Activated T-helper 1 cell treated with anti-CD3 and anti-CD28 coated beads, Interleukin-12 subunit alpha, Interleukin-12 subunit beta, Interleukin-2, Interleukin-4 antibody, amounts not matched to agents 30 ng/mL and 10 ng/mL and 1 ng/mL, durations not matched to agents 14 hours and 24 hours and 36 hours (primary cell): ENCODE measurements at regions not wholly inside any gene's neighbourhood (a gene's known extent, or its start where the extent isn't known, plus 50 kb on each side); places are given as distances from the start of the nearest gene placed in this dataset.
"Not testable (repeated sequence)": the region's sequence is repeated elsewhere in the genome, so short reads cannot be mapped to it uniquely, and the experiment has no call there.

Source experiments
- DNase-seq: peaks from one replicate; pipeline ENCODE4 v3.0.0; 2021; ENCODE audit warnings: low spot score
- H3K27ac Mint-ChIP-seq: one replicate; pipeline ENCODE4 v1.8.0; 2021; ENCODE audit warnings: mild to moderate bottlenecking, mixed read lengths
- H3K27me3 Mint-ChIP-seq: one replicate; pipeline ENCODE4 v1.8.0; 2022; ENCODE audit warnings: mild to moderate bottlenecking, moderate library complexity, mixed read lengths; ENCODE audit not compliant: insufficient read depth
- H3K36me3 Mint-ChIP-seq: one replicate; pipeline ENCODE4 v1.8.0; 2021; ENCODE audit warnings: low read depth, mixed read lengths
- H3K4me1 Mint-ChIP-seq: one replicate; pipeline ENCODE4 v1.8.0; 2021; ENCODE audit warnings: low read depth, mixed read lengths
- H3K4me3 Mint-ChIP-seq: one replicate; pipeline ENCODE4 v1.8.0; 2021; ENCODE audit warnings: mild to moderate bottlenecking, moderate library complexity, mixed read lengths
- H3K9me3 Mint-ChIP-seq: one replicate; pipeline ENCODE4 v1.8.0; 2021; ENCODE audit warnings: mixed read lengths
- intact Hi-C: fragments of 100-400 bp; cut with micrococcal nuclease; formaldehyde crosslinking; loops from one replicate; pipeline ENCODE4 v1.15.1; 2024

DNA sequence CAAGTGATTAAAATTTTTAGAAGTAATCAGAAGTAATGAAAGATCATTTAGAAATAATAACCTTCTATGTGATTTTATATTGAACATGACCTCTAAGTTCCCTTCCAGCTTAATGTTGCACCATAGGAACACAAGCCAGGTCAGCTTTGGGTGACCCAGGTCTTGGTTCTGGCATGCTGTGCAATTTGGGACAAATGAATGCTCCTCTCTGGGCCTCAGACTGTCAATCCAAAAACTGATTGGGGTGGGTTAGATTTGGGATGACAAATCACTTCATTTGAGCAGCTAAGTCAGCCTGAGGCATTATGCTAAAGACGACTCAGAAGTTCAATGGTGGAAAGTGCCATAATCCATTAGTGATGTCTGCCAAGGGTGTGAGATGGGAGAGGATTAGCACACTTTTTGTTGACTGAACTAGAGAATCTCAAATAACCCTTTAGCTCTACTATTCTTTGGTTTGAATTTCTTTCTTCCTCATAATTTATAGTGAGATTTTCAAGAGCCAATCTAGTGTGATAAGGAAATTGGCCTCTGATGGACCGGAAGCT is 60.7 kb upstream of the BOD1 start:
- no peak for DNase-seq
- H3K9me3 Mint-ChIP-seq: peaks cover 6% of the 10 kb centered on the region
- H3K27me3 Mint-ChIP-seq: peaks cover 4% of the 10 kb centered on the region
- no peaks in the 10 kb centered on the region for H3K36me3 Mint-ChIP-seq
- intact Hi-C loops: no loop called here
- H3K27ac Mint-ChIP-seq: no peak overlapping the region
- no peak overlapping the region for H3K4me3 Mint-ChIP-seq
- H3K4me1 Mint-ChIP-seq: no peaks in the 10 kb centered on the region

DNA sequence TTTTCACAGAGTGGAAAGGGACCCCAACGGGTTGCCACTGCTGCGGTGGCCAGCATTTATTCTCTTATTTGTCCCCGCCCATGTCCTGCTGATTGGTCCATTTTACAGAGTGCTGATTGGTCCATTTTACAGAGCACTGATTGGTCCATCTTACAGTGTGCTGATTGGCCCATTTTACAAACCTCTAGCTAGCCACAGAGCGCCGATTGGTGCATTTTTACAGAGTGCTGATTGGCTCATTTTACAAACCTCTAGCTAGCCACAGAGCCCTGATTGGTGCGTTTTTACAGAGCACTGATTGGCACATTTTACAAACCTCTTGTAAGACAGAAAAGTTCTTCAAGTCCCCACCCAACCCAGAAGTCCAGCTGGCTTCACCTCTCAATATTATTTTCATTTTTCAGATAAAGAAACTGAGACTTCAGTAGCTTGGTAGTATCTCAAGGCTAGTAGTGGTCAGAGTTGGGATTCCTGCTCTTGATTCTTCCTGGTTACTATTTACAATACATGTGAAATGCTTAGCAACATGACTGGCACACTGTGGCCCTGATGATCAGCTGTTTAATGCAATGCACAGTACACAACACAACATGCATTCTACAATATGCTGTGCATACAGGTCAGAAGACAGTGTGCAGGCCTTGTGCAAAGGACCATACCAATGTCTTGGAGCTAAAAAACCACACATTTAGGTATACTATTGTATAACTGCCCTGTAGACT is 63.6 kb upstream of the BOD1 start:
- peaks cover 6% of the 10 kb centered on the region for H3K9me3 Mint-ChIP-seq
- intact Hi-C loops: no loop called here
- no peak for DNase-seq
- no peak overlapping the region for H3K27ac Mint-ChIP-seq
- H3K4me1 Mint-ChIP-seq: no peaks in the 10 kb centered on the region
- no peaks in the 10 kb centered on the region for H3K36me3 Mint-ChIP-seq
- H3K27me3 Mint-ChIP-seq: peaks cover 4% of the 10 kb centered on the region
- H3K4me3 Mint-ChIP-seq: no peak overlapping the region

GRCh38 chr5:173680660-173681242 is 64.3 kb upstream of the BOD1 start:
- Mint-ChIP-seq H3K27me3 (peaks cover 4% of the 10 kb centered on the region), H3K36me3 (no peaks in the 10 kb centered on the region), H3K9me3 (peaks cover 6% of the 10 kb centered on the region), H3K4me1 (no peaks in the 10 kb centered on the region), H3K4me3 (no peak overlapping the region), H3K27ac (no peak overlapping the region)
- no peak for DNase-seq
- intact Hi-C loops: no loop called here

GRCh38 chr5:173682313-173682712 is 65.9 kb upstream of the BOD1 start:
- H3K27ac Mint-ChIP-seq: no peak overlapping the region
- no peak overlapping the region for H3K4me3 Mint-ChIP-seq
- H3K4me1 Mint-ChIP-seq: no peaks in the 10 kb centered on the region
- no peaks in the 10 kb centered on the region for H3K36me3 Mint-ChIP-seq
- DNase-seq: no peak
- no peaks in the 10 kb centered on the region for H3K27me3 Mint-ChIP-seq
- peaks cover 6% of the 10 kb centered on the region for H3K9me3 Mint-ChIP-seq
- intact Hi-C loops: no loop called here

DNA sequence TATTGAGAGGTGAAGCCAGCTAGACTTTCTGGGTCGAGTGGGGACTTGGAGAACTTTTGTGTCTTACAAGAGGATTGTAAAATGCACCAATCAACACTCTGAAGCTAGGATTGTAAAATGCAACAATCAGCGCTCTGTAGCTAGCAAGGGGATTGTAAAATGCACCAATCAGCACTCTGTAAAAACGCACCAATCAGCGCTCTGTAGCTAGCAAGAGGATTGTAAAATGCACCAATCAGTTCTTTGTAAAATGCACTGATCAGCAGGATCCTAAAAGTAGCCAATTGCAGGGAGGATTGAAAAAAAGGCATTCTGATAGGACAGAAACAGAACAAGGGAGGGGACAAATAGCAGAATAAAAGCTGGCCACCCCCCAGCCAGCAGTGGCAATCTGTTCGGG is 68.1 kb upstream of the BOD1 start:
- H3K27me3 Mint-ChIP-seq, DNase-seq, H3K9me3 Mint-ChIP-seq, H3K36me3 Mint-ChIP-seq, H3K4me1 Mint-ChIP-seq, intact Hi-C loops, H3K4me3 Mint-ChIP-seq, H3K27ac Mint-ChIP-seq: not testable (repeated sequence)

DNA sequence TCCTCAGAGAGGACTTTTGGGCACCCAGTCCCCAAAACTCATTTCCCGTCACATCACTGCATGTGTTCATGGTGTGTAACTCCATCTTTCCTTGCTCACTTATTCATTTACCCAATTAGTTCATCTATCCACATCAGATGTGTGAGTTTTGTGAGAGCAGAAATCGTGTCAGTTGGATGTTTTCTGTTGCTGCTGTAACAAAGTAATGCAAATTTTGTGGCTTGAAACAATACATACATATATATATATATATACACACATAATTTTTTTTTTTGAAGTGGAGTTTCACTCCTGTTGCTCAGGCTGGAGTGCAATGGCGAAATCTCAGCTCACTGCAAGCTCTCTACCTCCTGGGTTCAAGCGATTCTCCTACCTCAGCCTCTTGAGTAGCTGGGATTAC is 70.5 kb upstream of the BOD1 start:
- no peaks in the 10 kb centered on the region for H3K36me3 Mint-ChIP-seq
- H3K4me1 Mint-ChIP-seq: no peaks in the 10 kb centered on the region

GRCh38 chr5:173688703-173689102 is 72.3 kb upstream of the BOD1 start:
- H3K4me3 Mint-ChIP-seq: no peak overlapping the region
- intact Hi-C loops: no loop called here
- H3K9me3 Mint-ChIP-seq: no peaks in the 10 kb centered on the region
- H3K36me3 Mint-ChIP-seq: no peaks in the 10 kb centered on the region
- DNase-seq: no peak
- no peaks in the 10 kb centered on the region for H3K4me1 Mint-ChIP-seq
- H3K27me3 Mint-ChIP-seq: no peaks in the 10 kb centered on the region
- no peak overlapping the region for H3K27ac Mint-ChIP-seq

More for the DNA sequence above, 70.5 kb upstream of the BOD1 start:
- no peaks in the 10 kb centered on the region for H3K27me3 Mint-ChIP-seq
- no peak overlapping the region for H3K27ac Mint-ChIP-seq
- intact Hi-C loops: no loop called here
- H3K9me3 Mint-ChIP-seq: no peaks in the 10 kb centered on the region
- DNase-seq: no peak
- H3K4me3 Mint-ChIP-seq: no peak overlapping the region

DNA sequence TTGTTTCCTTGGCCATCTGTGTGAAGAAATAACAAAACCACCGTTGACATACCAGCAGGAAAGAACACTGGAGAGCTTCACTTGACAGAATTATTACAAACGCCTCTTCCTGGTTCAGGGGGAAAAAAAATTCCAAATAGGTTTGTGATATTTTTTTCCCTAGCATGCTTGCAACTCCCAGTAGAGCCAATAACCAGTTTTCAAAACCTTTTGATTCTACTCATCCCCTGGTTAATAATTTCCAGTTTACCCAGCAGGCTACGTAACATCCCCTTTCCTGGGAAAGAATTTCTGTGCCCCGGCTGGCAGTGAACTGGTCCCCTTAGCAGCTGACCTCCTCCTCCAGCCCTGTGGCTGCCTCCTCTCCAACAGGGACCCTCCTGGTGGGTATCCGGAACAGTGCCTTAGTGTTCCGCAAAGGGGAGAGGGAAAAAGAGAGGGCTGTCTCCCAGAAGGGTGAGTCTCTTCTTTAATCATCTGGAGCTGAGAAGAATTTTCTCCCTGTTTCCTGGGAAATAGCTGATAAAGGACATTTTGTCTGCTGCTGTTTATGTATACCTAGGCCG is 72.8 kb upstream of the BOD1 start:
- no peak for DNase-seq
- no peaks in the 10 kb centered on the region for H3K36me3 Mint-ChIP-seq
- H3K27ac Mint-ChIP-seq: no peak overlapping the region
- no peak overlapping the region for H3K4me3 Mint-ChIP-seq
- intact Hi-C loops: no loop called here
- H3K4me1 Mint-ChIP-seq: no peaks in the 10 kb centered on the region
- no peaks in the 10 kb centered on the region for H3K9me3 Mint-ChIP-seq
- H3K27me3 Mint-ChIP-seq: no peaks in the 10 kb centered on the region

GRCh38 chr5:173689737-173690360 is 73.4 kb upstream of the BOD1 start:
- no peaks in the 10 kb centered on the region for H3K36me3 Mint-ChIP-seq

DNA sequence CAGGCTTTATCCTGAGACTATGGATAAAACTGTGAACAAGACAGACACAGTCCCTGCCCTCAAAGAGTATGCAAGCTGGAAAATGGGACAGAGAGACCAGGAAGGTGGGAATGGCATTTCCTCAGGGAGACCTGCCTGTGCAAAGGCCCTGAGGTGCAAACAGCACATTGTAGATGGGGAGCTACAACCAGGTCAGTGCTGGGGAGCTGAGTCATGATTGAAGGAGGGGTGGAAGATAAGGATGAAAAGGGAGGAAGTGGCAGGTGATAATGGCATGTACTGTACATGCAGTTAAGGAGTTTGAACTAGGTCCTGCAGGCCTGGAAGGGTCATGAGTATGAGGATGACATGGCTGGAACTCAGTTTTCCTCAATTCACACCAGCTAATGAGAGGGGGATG is 75.5 kb upstream of the BOD1 start:
- intact Hi-C loops: no loop called here
- Mint-ChIP-seq H3K27me3 (no peaks in the 10 kb centered on the region), H3K27ac (no peak overlapping the region), H3K4me3 (no peak overlapping the region), H3K4me1 (no peaks in the 10 kb centered on the region), H3K36me3 (no peaks in the 10 kb centered on the region), H3K9me3 (no peaks in the 10 kb centered on the region)
- DNase-seq: no peak

More at GRCh38 chr5:173689737-173690360, 73.4 kb upstream of the BOD1 start:
- Mint-ChIP-seq H3K27ac (no peak overlapping the region), H3K4me3 (no peak overlapping the region), H3K9me3 (no peaks in the 10 kb centered on the region), H3K27me3 (no peaks in the 10 kb centered on the region), H3K4me1 (no peaks in the 10 kb centered on the region)
- no peak for DNase-seq
- intact Hi-C loops: no loop called here

DNA sequence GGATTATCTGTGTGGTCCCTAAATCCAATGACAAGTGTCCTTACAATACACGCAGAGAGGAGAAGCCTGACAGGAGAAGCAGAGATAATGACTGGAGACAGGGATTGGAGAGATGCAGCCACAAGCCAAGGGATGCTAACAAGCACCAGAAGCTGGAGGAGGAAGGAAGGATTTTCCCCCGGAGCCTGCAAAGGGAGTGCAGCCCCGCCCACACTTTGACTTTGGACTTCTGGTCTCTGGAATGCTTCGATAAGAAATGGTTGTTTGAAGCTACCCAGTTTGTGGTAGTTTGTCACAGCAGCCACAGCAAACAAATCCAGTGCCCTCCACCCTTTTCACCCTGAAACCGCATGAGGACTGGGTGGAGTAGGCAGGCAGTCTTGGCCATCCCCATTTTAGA is 77.2 kb upstream of the BOD1 start:
- Mint-ChIP-seq H3K36me3 (no peaks in the 10 kb centered on the region), H3K4me1 (no peaks in the 10 kb centered on the region), H3K4me3 (no peak overlapping the region), H3K9me3 (no peaks in the 10 kb centered on the region), H3K27ac (no peak overlapping the region), H3K27me3 (no peaks in the 10 kb centered on the region)
- intact Hi-C loops: no loop called here
- no peak for DNase-seq

DNA sequence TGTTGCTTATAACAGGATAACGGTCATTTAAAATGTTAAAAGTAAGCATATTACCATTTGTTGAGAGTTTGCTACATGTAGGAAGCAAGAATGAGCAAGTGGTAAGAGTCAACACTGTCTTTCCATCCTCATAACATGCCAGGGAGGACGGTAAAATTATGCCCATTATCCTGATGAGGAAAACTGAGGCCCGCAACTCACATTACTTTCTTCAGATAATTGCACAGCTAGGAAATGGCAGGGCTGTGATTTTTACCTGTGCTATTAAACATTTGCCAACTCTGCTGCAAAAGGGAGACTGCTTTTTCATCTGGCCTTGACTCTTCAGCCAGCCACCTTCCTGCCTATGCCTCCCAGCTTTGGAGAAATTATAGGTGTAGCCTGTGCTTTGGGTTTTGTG is 79.8 kb upstream of the BOD1 start:
- no peaks in the 10 kb centered on the region for H3K9me3 Mint-ChIP-seq
- intact Hi-C loops: no loop called here
- no peaks in the 10 kb centered on the region for H3K36me3 Mint-ChIP-seq
- H3K4me3 Mint-ChIP-seq: no peak overlapping the region
- H3K27me3 Mint-ChIP-seq: no peaks in the 10 kb centered on the region
- no peaks in the 10 kb centered on the region for H3K4me1 Mint-ChIP-seq
- H3K27ac Mint-ChIP-seq: no peak overlapping the region
- no peak for DNase-seq

- Mint-ChIP-seq H3K4me3 (no peak overlapping the region), H3K27ac (no peak overlapping the region), H3K9me3 (no peaks in the 10 kb centered on the region), H3K27me3 (no peaks in the 10 kb centered on the region), H3K36me3 (no peaks in the 10 kb centered on the region), H3K4me1 (no peaks in the 10 kb centered on the region)
- intact Hi-C loops: no loop called here
- no peak for DNase-seq
These were observed 81.6 kb upstream of the BOD1 start for GRCh38 chr5:173697931-173698579.
